Natural killer cell (primary cell): ENCODE measurements at regions not wholly inside any gene's neighbourhood (a gene's known extent, or its start where the extent isn't known, plus 50 kb on each side); places are given as distances from the start of the nearest gene placed in this dataset.

Source experiments
- ATAC-seq, 3 donors: fragments of 150-1000 bp in 2 of 3; fragments of 200-7000 bp in 1 of 3; cut with Tn5 transposase; 1 replicate in 1 of 3; 2 replicates in 2 of 3; pipeline ENCODE4 v1.10.0; 2021; ENCODE audit warnings: mild to moderate bottlenecking in 2 of 3, moderate library complexity in 2 of 3
- DNase-seq, 2 donors: peaks; one replicate each; pipeline versions ENCODE4 v3.0.0 to v3.0.0-alpha.2; 2013 to 2021; ENCODE audit warnings: mixed read lengths in 1 of 2
- H3K27ac ChIP-seq: one replicate; pipeline ENCODE4 v1.5.1; 2013; ENCODE audit warnings: mild to moderate bottlenecking, low read length
- H3K27me3 ChIP-seq: one replicate; pipeline ENCODE4 v1.6.1; 2013; ENCODE audit warnings: low read length; ENCODE audit not compliant: control insufficient read depth, insufficient read depth
- H3K36me3 ChIP-seq: one replicate; pipeline ENCODE4 v1.6.1; 2013; ENCODE audit warnings: low read length; ENCODE audit not compliant: control insufficient read depth, insufficient read depth
- H3K4me1 ChIP-seq: one replicate; pipeline ENCODE4 v1.6.1; 2013; ENCODE audit warnings: low read length; ENCODE audit not compliant: control insufficient read depth, insufficient read depth
- H3K4me3 ChIP-seq: one replicate; pipeline ENCODE4 v1.5.1; 2013; ENCODE audit warnings: low read length
- H3K9me3 ChIP-seq: one replicate; pipeline ENCODE4 v1.6.1; 2013; ENCODE audit warnings: low read length; ENCODE audit not compliant: control insufficient read depth, insufficient read depth
- H3K27ac Mint-ChIP-seq, 2 donors: one replicate each; pipeline ENCODE4 v1.8.0; 2022; ENCODE audit warnings: mild to moderate bottlenecking in 2 of 2, mixed read lengths in 2 of 2, moderate library complexity in 1 of 2
- H3K27me3 Mint-ChIP-seq, 2 donors: one replicate each; pipeline ENCODE4 v1.8.0; 2022; ENCODE audit warnings: low read depth in 2 of 2, mixed read lengths in 2 of 2
- H3K36me3 Mint-ChIP-seq: one replicate; pipeline ENCODE4 v1.8.0; 2022; ENCODE audit warnings: mixed read lengths
- H3K4me1 Mint-ChIP-seq, 2 donors: one replicate each; pipeline ENCODE4 v1.8.0; 2022; ENCODE audit warnings: mixed read lengths in 2 of 2
- H3K4me3 Mint-ChIP-seq: one replicate; pipeline ENCODE4 v1.8.0; 2022; ENCODE audit warnings: mild to moderate bottlenecking, moderate library complexity, mixed read lengths
- H3K9me3 Mint-ChIP-seq, 2 donors: one replicate each; pipeline ENCODE4 v1.8.0; 2022; ENCODE audit warnings: mixed read lengths in 2 of 2
- WGBS: methylation state at CpG from one replicate; pipeline ENCODE4 v1.1.7; 2013; ENCODE audit warnings: missing lambda C conversion rate; ENCODE audit not compliant: insufficient coverage; 5-methylcytosine and 5-hydroxymethylcytosine counted together
- intact Hi-C: fragments of 100-400 bp; cut with micrococcal nuclease; formaldehyde crosslinking; loops from one replicate; pipeline ENCODE4 v1.14.2; 2022
- TF ChIP-seq, protein P1 (sequence below): fragments of 200-600 bp; IDR thresholded peaks from one replicate; pipeline ENCODE4 v1.8.0; 2022; ENCODE audit warnings: antibody characterized with exemption

DNA sequence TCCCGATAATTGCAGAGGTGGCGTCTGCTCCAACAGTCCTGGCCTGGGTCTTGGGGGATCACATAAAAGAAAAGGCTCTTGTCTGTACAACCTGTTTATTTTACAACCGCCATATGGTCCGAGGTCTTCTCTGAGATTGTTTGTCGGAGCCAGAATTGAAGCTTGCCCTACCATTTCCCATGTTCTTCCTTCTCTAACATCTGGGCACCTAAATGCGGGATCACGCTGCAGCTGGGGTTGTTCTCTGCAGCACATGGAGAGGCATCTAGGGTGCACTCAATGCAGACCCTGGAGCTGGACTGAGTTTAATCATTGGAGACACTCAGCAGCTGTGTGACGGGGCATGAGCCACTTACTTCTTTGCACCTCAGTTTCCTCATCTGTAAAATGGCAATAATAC lies 107.7 kb downstream of the ACKR3 start:
- peaks cover 15 to 47% of the 10 kb centered on the region in 2 donors for H3K27me3 Mint-ChIP-seq
- WGBS = 93% methylated on average over 8 of the region's 8 CpGs
- no peak overlapping the region for H3K27ac Mint-ChIP-seq
- Histone ChIP-seq H3K36me3 (no peaks in the 10 kb centered on the region), H3K27me3 (no peaks in the 10 kb centered on the region), H3K4me3 (no peak overlapping the region), H3K27ac (no peak overlapping the region), H3K9me3 (no peaks in the 10 kb centered on the region), H3K4me1 (no peaks in the 10 kb centered on the region)
- intact Hi-C loops = no loop called here
- TF ChIP-seq, protein P1, sequence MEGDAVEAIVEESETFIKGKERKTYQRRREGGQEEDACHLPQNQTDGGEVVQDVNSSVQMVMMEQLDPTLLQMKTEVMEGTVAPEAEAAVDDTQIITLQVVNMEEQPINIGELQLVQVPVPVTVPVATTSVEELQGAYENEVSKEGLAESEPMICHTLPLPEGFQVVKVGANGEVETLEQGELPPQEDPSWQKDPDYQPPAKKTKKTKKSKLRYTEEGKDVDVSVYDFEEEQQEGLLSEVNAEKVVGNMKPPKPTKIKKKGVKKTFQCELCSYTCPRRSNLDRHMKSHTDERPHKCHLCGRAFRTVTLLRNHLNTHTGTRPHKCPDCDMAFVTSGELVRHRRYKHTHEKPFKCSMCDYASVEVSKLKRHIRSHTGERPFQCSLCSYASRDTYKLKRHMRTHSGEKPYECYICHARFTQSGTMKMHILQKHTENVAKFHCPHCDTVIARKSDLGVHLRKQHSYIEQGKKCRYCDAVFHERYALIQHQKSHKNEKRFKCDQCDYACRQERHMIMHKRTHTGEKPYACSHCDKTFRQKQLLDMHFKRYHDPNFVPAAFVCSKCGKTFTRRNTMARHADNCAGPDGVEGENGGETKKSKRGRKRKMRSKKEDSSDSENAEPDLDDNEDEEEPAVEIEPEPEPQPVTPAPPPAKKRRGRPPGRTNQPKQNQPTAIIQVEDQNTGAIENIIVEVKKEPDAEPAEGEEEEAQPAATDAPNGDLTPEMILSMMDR = no peak
- ATAC-seq (no peak), DNase-seq (no peak)
- H3K36me3 Mint-ChIP-seq = no peaks in the 10 kb centered on the region
- H3K9me3 Mint-ChIP-seq = no peaks in the 10 kb centered on the region
- H3K4me3 Mint-ChIP-seq = no peak overlapping the region
- H3K4me1 Mint-ChIP-seq = peaks cover 0 to 6% of the 10 kb centered on the region in 2 donors

DNA sequence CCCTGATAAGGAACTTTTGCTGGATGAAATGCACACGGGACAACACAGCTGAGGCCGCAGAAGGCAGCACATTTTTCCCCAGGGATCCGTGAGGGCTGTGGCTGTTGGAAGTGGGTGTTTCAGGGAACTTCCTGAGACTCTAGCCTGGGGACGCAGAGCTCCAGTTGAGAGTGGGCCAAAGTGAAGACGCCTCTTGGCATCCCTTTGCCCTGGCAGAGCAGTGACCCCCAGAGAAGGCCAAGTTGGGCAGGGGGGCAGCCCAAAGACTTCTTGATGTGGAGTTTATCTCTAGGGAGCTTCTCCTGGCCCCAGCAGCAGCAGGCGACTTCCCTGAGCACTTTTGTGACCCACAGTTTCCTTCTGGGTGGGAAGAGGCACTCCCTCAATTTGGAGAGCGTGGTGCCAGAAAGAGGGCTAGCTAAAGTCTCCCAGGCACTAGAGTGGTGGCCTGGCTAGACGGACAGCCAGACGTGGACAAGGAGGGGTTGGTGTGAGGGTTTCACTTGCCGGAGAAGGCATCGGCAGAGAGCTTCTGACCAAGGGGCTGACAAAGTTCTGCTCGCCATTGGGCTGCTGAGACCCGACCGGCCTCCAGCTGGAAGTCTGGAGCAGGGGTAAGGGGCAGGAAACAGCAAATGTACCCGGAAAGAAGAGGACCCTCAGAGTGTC lies 108.8 kb downstream of the ACKR3 start:
- TF ChIP-seq, protein P1 = no peak
- intact Hi-C loops = no loop called here
- DNase-seq (no peak), ATAC-seq (no peak)
- Histone ChIP-seq H3K27me3 (no peaks in the 10 kb centered on the region), H3K4me1 (no peaks in the 10 kb centered on the region), H3K36me3 (no peaks in the 10 kb centered on the region), H3K4me3 (no peak overlapping the region), H3K27ac (no peak overlapping the region), H3K9me3 (no peaks in the 10 kb centered on the region)
- H3K4me1 Mint-ChIP-seq = no peaks in the 10 kb centered on the region
- no peaks in the 10 kb centered on the region for H3K36me3 Mint-ChIP-seq
- H3K27me3 Mint-ChIP-seq = peaks cover 12 to 47% of the 10 kb centered on the region in 2 donors
- 85% methylated on average over 15 of the region's 15 CpGs for WGBS
- H3K27ac Mint-ChIP-seq = no peak overlapping the region
- no peaks in the 10 kb centered on the region for H3K9me3 Mint-ChIP-seq
- no peak overlapping the region for H3K4me3 Mint-ChIP-seq

DNA sequence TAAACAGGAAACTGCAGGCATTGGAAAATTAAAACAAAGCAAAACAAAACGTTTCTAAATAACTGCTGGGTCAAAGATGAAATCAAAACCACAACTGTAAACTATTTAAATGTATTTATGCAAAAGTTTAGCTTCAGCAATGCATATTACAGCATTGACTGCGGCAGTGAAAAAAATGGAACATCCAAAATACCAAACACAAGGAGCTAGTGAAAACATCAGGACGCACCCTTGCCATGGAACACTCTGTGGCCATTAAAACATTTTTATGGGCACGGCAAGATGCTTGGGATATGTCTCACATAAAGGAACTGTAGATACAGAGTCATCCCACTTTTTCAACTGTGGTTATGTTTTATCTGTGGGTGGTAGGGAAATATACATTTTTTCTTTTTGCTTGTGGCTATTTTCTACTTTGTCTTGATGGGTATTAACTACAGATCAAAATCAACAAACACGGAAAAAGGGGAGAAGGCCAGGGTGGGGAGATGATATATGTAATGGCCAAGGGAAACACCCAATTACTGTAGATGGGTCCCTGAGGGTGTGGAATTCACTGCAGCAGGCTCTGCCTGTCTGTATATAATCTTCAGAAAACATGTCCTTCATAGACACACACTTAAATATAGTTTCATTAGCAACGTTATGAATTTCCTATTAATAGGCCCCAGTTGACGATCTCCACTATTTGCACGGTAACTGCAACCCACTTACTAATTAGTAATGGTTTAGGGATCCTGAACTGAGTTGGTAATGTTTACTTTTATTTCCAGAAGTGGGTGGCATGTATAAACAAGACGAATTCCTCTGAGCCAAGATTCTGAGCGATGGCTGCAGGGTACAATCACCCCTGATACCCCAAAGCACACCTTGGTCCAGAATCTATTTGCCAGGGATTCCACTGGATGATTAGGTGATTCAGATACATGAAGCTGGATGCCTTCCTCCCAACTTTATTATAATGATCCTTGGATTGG lies 110.5 kb downstream of the ACKR3 start:
- no peaks in the 10 kb centered on the region for H3K27me3 ChIP-seq
- no peaks in the 10 kb centered on the region for H3K9me3 ChIP-seq
- H3K4me1 ChIP-seq = no peaks in the 10 kb centered on the region
- H3K4me3 ChIP-seq = no peak overlapping the region
- Mint-ChIP-seq H3K27me3 (peaks cover 8 to 53% of the 10 kb centered on the region in 2 donors), H3K9me3 (no peaks in the 10 kb centered on the region), H3K27ac (no peak overlapping the region), H3K4me1 (no peaks in the 10 kb centered on the region), H3K36me3 (no peaks in the 10 kb centered on the region), H3K4me3 (no peak overlapping the region)
- intact Hi-C loops = no loop called here
- no peak for ATAC-seq
- TF ChIP-seq, protein P1 = no peak
- no peaks in the 10 kb centered on the region for H3K36me3 ChIP-seq
- DNase-seq = no peak
- WGBS = 95% methylated on average over 5 of the region's 10 CpGs
- no peak overlapping the region for H3K27ac ChIP-seq
